GM12873 (cell line): ENCODE measurements at regions not wholly inside any gene's neighbourhood (a gene's known extent, or its start where the extent isn't known, plus 50 kb on each side); places are given as distances from the start of the nearest gene placed in this dataset.
A peak's percentile ranks its signal among the peaks of the same experiment; 100 is the strongest.

Experiments used
- TF ChIP-seq, protein P1 (sequence below): IDR thresholded peaks from 2 replicates; pipeline ENCODE4 v1.5.1; 2012; ENCODE audit warnings: low read depth, mild to moderate bottlenecking, moderate library complexity, low read length, control low read depth; ENCODE audit not compliant: insufficient read depth; ENCODE audit errors: missing control alignments

DNA sequence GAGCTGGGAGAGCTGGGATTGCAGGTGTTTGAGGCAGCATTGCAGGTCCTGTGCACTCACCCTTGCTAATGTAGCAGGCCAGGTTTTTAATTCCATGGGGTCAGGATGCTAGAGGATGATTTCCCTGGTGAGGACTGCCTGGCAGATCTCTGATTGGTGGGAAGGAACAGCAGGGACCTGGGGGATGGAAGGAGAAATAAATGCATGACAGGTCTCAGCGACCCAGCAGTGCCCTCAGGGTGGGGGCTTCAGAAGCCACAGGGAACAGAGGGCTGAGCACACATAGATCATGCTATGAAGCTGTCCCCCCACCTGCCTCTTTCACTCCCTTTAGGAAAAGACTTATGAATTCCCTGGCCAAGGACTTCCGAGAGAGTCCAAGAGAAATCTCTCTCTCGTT is 255.5 kb upstream of the N4BP1 start:
- TF ChIP-seq, protein P1, sequence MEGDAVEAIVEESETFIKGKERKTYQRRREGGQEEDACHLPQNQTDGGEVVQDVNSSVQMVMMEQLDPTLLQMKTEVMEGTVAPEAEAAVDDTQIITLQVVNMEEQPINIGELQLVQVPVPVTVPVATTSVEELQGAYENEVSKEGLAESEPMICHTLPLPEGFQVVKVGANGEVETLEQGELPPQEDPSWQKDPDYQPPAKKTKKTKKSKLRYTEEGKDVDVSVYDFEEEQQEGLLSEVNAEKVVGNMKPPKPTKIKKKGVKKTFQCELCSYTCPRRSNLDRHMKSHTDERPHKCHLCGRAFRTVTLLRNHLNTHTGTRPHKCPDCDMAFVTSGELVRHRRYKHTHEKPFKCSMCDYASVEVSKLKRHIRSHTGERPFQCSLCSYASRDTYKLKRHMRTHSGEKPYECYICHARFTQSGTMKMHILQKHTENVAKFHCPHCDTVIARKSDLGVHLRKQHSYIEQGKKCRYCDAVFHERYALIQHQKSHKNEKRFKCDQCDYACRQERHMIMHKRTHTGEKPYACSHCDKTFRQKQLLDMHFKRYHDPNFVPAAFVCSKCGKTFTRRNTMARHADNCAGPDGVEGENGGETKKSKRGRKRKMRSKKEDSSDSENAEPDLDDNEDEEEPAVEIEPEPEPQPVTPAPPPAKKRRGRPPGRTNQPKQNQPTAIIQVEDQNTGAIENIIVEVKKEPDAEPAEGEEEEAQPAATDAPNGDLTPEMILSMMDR: no peak

DNA sequence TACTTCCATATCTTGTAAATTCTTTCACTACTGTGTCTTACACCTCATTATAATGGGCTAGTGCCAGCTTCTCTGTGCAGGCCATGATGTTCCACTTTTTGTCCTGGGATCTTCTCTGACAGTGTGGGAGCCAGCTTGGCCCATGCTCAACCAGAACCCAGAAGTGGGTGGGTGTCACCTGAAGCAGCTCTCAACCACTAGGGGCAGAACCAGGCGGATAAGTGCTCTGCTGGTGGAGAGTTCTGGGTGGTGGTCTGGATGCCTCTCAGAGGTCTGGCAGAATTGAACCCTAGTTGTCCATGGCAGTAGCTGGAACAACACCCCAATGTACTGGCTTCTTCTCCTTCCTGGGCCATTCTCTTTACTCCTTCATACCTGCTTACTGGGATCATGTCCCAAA is 254.1 kb upstream of the N4BP1 start:
- TF ChIP-seq, protein P1: peak; percentile 32

DNA sequence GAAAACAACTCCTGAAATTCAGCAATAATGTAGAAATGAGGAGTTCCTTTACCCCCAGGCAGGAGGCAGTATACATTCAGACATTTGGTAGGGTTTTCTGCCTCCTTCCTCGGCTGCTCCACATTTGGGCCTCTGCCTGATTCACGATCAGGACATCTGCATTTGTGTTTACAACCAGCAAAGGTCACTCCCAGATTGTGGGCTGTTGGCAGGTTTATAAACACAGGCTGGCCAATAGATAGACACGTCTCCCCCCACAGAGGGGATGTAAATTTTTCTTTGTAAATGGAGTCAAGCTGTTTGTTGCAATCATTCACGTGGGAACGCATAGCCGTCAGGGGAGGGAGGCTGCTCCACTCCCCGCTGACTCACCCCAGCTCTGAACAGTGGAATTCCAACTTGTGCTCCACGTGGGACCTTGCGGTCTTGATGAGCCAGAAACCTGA is 252.1 kb upstream of the N4BP1 start:
- TF ChIP-seq, protein P1: peak; percentile 14

DNA sequence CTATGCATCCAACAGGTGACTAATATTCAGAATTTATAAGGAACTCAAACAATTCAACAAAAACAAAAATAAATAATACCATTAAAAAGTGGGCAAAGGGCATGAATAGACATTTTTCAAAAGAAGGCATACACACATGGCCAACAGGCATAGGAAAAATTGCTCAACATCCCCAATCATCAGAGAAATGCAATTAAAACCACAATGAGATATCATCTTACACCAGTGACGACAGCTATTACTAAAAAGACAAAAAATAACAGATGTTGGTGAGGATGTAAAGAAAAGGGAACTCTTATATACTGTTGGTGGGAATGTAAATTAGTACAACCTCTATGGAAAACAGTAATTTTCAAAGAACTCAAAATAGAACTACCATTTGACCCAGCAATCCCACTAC is 250.4 kb upstream of the N4BP1 start:
- TF ChIP-seq, protein P1: no peak

DNA sequence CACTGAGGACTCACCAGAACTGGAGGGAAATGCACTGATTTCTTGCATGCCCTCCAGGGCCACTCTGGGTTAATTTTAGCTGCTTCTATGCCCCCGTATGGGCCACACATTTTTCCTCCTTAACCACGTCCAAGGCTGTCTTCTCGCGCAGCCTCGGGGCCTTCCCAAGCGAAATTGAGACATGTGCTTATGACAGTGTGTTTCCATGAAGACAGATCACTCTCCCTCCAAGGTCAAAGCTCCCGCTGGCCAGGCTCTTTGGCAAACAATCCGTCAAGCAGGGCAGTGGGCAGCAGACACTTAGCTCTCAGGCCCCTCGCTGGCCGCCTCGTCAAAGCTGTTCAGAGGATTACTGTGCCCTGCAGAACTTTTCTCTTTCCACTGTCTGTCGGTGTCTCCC is 243.0 kb upstream of the N4BP1 start:
- TF ChIP-seq, protein P1: no peak

DNA sequence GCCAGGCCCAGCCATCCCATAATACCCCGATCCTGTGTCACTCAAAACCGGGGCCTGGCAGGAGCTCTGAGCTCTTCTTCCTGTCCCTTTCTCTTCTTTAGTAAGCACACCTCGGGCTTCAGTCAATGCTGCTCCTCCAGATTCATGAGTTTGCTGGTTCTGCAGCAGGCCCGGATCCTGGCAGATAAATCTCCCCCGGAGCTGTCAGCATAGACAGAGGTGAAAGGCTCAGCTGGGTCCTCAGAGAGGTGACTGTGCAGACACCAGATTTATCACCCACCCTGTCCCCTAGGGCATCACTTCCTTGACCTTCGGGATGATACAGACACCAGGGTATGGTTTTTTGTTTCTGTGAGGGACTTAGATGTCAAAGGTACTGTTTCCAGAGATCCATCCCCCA is 242.5 kb upstream of the N4BP1 start:
- TF ChIP-seq, protein P1: no peak

DNA sequence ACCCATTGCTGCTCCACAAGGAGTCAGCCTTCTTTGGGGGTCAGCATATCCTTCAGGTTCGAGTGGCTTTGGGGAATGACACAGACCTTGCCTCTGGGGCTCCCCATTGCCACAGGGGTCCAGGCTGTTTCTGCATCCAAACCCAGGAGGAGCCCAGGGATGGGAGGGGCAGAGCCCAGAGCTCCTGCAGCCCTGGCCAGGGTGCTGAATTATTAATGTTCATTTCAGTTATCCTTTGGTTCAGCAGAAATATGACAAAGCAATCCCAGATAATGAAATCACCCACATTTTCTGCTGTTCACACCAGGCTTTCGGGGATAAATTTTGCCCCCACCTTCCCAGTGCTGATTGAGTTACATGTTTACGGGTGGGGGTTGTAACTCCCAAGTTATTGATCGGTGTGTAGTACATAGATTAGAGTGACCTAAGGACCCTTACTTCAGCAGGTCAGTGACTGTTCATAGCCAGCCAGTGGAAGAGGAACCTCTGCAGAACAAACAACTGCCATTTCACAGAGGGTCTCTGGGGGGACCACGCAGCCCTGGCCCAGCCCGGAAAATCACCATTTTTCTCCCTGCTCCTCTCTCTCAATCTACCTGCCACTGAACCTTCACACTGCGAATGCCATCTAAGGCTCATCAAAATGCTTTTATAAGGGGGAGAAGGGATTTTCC is 240.3 kb upstream of the N4BP1 start:
- TF ChIP-seq, protein P1: no peak
